SU-DHL-6 (cell line): ENCODE measurements at regions not wholly inside any gene's neighbourhood (a gene's known extent, or its start where the extent isn't known, plus 50 kb on each side); places are given as distances from the start of the nearest gene placed in this dataset.

Experiments used
- EZH2phosphoT487 ChIP-seq: fragments of 200-600 bp; sonication (generic), shearing (Covaris generic); conservative IDR thresholded peaks from 2 replicates; pipeline ENCODE4 v1.6.1; 2018; ENCODE audit warnings: mild to moderate bottlenecking, antibody characterized with exemption, low read length, moderate library complexity, mixed read lengths
- TF ChIP-seq, protein P1 (sequence below): fragments of 200-600 bp; sonication (generic); IDR thresholded peaks from one replicate; pipeline ENCODE4 v1.5.1; 2017; ENCODE audit warnings: antibody characterized with exemption, mild to moderate bottlenecking, low read length, moderate library complexity; ENCODE audit not compliant: insufficient read depth, poor library complexity, severe bottlenecking

DNA sequence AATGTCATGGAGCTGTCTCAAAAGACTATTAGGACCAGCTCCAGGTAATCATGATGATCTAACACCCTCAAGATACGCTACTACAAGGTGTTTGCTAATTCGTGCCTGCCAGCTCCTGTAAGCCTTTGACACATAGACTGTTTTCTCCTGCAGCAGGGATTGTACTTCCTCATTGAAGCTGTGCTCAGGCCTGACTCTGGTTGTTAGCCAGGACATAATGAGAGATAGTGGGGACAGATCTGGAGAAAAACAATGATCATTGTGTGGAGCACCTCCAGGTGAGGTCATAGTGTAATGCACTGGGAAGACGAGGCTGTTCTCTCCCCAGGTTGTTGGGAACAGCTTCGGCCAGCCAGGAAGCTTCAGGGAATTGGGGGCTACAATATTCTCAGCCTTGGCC is 94.6 kb downstream of the SETD4 start:
- TF ChIP-seq, protein P1, sequence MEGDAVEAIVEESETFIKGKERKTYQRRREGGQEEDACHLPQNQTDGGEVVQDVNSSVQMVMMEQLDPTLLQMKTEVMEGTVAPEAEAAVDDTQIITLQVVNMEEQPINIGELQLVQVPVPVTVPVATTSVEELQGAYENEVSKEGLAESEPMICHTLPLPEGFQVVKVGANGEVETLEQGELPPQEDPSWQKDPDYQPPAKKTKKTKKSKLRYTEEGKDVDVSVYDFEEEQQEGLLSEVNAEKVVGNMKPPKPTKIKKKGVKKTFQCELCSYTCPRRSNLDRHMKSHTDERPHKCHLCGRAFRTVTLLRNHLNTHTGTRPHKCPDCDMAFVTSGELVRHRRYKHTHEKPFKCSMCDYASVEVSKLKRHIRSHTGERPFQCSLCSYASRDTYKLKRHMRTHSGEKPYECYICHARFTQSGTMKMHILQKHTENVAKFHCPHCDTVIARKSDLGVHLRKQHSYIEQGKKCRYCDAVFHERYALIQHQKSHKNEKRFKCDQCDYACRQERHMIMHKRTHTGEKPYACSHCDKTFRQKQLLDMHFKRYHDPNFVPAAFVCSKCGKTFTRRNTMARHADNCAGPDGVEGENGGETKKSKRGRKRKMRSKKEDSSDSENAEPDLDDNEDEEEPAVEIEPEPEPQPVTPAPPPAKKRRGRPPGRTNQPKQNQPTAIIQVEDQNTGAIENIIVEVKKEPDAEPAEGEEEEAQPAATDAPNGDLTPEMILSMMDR = no peak
- no peak for TF ChIP-seq EZH2phosphoT487
